GM18507 (cell line): ENCODE measurements at regions not wholly inside any gene's neighbourhood (a gene's known extent, or its start where the extent isn't known, plus 50 kb on each side); places are given as distances from the start of the nearest gene placed in this dataset.
"Not testable (repeated sequence)": the region's sequence is repeated elsewhere in the genome, so short reads cannot be mapped to it uniquely, and the experiment has no call there.

Experiments
- DNase-seq: peaks from one replicate; pipeline ENCODE4 v3.0.0; 2011; ENCODE audit warnings: low read depth; ENCODE audit not compliant: insufficient read length; ENCODE audit errors: extremely low spot score
- FAIRE-seq: peaks from 2 replicates; lab custom pipeline; 2011; peaks lifted over from hg19 to GRCh38; lab: Jason Lieb, UNC

GRCh38 chr3:81013360-81013759, 748.1 kb downstream of the GBE1 start:
- DNase-seq (no peak), FAIRE-seq (no peak)

GRCh38 chr3:81005992-81006391, 755.5 kb downstream of the GBE1 start:
- FAIRE-seq (no peak), DNase-seq (no peak)

- no peak for DNase-seq
- FAIRE-seq, result no peak
Observed at GRCh38 chr3:81003817-81004216, 757.6 kb downstream of the GBE1 start.

GRCh38 chr3:81003008-81003645, 758.3 kb downstream of the GBE1 start:
- DNase-seq (no peak), FAIRE-seq (no peak)

- FAIRE-seq, result no peak
Observed at GRCh38 chr3:80999481-80999880, 762.0 kb downstream of the GBE1 start.

GRCh38 chr3:80998022-80998421, 763.4 kb downstream of the GBE1 start:
- no peak for DNase-seq
- no peak for FAIRE-seq

More at GRCh38 chr3:80999481-80999880, 762.0 kb downstream of the GBE1 start:
- no peak for DNase-seq

- FAIRE-seq (no peak), DNase-seq (no peak)
Observed at GRCh38 chr3:80997622-80998021, 763.8 kb downstream of the GBE1 start.

- FAIRE-seq, result no peak
Observed at GRCh38 chr3:80994767-80995166, 766.7 kb downstream of the GBE1 start.

GRCh38 chr3:80994085-80994665, 767.3 kb downstream of the GBE1 start:
- no peak for FAIRE-seq
- DNase-seq, result no peak

More at GRCh38 chr3:80994767-80995166, 766.7 kb downstream of the GBE1 start:
- DNase-seq, result no peak

GRCh38 chr3:80993241-80993945, 768.1 kb downstream of the GBE1 start:
- DNase-seq (no peak), FAIRE-seq (no peak)

GRCh38 chr3:80983753-80984152, 777.7 kb downstream of the GBE1 start:
- DNase-seq (no peak), FAIRE-seq (no peak)

GRCh38 chr3:80978216-80978969, 783.1 kb downstream of the GBE1 start:
- no peak for DNase-seq
- FAIRE-seq, result no peak

- FAIRE-seq (no peak), DNase-seq (no peak)
Observed at GRCh38 chr3:80970292-80970691, 791.2 kb downstream of the GBE1 start.

- no peak for FAIRE-seq
- no peak for DNase-seq
Observed at GRCh38 chr3:80929576-80929975, 831.9 kb downstream of the GBE1 start.

GRCh38 chr3:80914854-80915253, 846.6 kb downstream of the GBE1 start:
- DNase-seq (no peak), FAIRE-seq (no peak)

- no peak for FAIRE-seq
- DNase-seq, result no peak
Observed at GRCh38 chr3:80898211-80898610, 863.2 kb downstream of the GBE1 start.

- not testable (repeated sequence) for FAIRE-seq, DNase-seq
Observed at GRCh38 chr3:80897005-80897404, 864.4 kb downstream of the GBE1 start.

- FAIRE-seq, result no peak
- DNase-seq, result no peak
Observed at GRCh38 chr3:80890571-80890970, 870.9 kb downstream of the GBE1 start.

GRCh38 chr3:80889535-80889934, 871.9 kb downstream of the GBE1 start:
- DNase-seq, result no peak
- no peak for FAIRE-seq

GRCh38 chr3:80870476-80871041, 890.9 kb downstream of the GBE1 start:
- no peak for DNase-seq
- no peak for FAIRE-seq
